HG02588 (cell line): ENCODE measurements at regions not wholly inside any gene's neighbourhood (a gene's known extent, or its start where the extent isn't known, plus 50 kb on each side); places are given as distances from the start of the nearest gene placed in this dataset.
A peak's percentile ranks its signal among the peaks of the same experiment; 100 is the strongest.
"Not testable (repeated sequence)": the region's sequence is repeated elsewhere in the genome, so short reads cannot be mapped to it uniquely, and the experiment has no call there.

ENCODE experiments used
- ATAC-seq: cut with Tn5 transposase; IDR thresholded peaks from one replicate; pipeline ENCODE4 v1.9.1; 2021; ENCODE audit warnings: mild to moderate bottlenecking, moderate library complexity; ENCODE audit not compliant: unreplicated experiment

GRCh38 chr5:130957151-130957550, 207.9 kb downstream of the HINT1 start:
- no peak for ATAC-seq

DNA sequence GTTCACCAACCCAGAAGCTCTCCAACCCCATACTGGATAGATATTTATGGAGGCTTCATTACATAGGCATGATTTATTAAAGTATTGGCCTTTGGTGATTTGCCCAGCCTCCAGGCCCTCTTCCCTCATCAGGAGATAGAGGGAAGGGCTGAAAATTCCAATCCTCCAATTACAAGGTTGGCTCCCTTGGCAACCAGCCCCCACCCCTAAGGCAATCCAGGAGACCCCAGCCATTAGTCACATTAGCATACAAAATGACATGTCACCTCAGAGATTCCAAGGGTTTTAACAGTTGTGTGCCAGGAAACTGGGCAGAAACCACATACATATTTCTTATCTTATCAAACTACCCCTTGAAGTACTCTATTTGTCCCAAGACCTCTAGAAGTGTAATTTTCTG, 210.0 kb downstream of the HINT1 start:
- ATAC-seq = no peak

DNA sequence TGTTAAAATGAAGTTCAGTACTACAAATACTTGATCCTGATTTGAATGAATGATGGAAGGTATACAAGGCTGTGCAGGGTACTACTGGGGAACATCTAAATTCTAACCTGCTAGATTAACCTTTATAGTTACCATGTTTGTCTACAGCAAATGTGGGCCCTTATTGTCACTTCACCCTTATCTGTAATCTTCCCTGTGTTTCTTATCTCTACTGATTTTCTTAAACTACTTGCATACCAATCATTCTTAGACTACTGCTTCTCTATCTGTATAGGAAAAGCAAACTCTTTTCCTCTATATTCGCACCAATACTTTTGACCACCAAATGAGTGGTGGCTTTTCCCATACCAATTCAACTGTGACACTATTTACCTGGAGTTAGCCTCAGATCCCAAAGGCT, 210.7 kb downstream of the HINT1 start:
- ATAC-seq = no peak

- ATAC-seq = no peak
Measured at GRCh38 chr5:130939059-130939458, 226.0 kb downstream of the HINT1 start.

- ATAC-seq = no peak
Measured at GRCh38 chr5:130937046-130937445, 228.0 kb downstream of the HINT1 start.

DNA sequence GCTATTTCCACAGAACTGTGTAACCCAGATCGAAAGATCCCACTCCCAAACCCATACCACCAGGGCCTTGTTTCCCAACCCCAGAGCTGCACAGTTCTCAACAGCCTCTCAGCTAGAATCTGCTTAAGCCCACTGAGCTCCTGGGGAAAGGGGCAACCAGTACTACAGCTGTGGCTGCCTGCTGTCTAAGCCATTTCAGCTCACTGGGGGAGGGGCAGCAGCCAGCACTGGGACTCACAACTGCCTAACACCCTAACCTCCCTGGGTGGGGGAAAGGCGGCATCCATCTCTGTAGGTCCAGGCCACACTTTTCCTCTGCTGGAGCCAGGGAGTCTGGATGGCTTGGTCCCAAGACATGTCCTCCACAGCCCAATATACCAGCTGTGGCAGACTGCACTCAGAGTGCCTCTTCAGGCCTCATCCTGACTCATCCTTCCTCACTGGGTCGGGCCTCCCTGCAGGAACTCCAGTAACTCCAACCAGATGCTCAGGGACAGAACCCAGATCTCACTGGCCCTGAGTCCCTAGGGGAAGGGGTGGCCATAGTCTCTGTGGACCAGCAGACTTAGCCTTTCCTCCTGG, 241.4 kb downstream of the HINT1 start:
- ATAC-seq = no peak

GRCh38 chr5:130912088-130912487, 253.0 kb downstream of the HINT1 start:
- ATAC-seq = no peak

GRCh38 chr5:130908186-130908585, 256.9 kb downstream of the HINT1 start:
- no peak for ATAC-seq

- not testable (repeated sequence) for ATAC-seq
Measured at GRCh38 chr5:130897537-130898195, 267.4 kb downstream of the HINT1 start.

DNA sequence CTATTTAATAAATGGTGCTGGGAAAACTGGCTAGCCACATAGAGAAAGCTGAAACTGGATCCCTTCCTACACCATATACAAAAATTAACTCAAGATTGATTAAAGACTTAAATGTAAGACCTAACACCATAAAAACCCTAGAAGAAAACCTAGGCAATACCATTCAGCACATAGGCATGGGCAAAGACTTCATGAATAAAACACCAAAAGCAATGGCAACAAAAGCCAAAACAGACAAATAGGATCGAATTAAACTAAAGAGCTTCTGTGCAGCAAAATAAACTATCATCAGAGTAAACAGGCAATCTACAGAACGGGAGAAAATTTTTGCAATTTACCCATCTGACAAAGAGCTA, 267.9 kb downstream of the HINT1 start:
- not testable (repeated sequence) for ATAC-seq

DNA sequence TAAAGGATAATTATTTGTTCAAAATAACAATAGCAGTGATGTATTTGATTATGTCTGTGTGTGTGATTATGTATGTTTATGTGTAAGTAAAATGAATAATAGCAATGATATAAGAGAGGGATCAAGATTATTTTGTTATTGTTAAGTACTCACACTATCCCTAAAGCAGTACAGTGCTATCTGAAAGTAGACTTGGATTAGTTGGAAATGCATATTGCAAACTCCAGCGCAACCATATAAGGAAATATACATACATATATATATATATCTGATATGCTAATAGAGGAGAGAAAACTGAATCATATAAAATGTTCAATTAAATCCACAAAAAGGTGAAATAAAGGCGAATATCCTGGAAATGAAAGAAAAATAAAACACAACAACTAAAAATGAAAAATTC, 268.4 kb downstream of the HINT1 start:
- no peak for ATAC-seq

- ATAC-seq = no peak
Measured at GRCh38 chr5:130893006-130893405, 272.1 kb downstream of the HINT1 start.

DNA sequence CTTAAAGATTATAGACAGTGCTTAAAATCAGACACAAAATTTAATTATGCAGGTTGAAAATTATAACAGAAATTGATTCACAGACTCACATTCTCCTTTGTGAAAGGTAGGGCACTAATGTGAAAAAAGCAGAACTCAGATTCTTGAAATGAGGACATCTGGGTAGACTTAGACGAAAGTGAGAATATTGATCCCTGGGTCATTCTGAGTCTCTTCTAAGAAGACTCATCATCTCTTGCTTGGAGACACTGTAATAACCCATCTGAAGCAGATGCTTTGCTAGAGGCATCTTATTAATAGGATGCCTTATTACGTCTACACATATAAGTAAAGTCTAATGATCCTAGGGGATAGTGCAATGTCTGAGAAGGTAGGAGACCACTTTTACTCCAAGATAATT, 274.4 kb downstream of the HINT1 start:
- ATAC-seq = no peak

- ATAC-seq = no peak
Measured at GRCh38 chr5:130885691-130886090, 279.4 kb downstream of the HINT1 start.

- ATAC-seq = no peak
Measured at GRCh38 chr5:130885027-130885426, 280.0 kb downstream of the HINT1 start.

- no peak for ATAC-seq
Measured at GRCh38 chr5:130884023-130884422, 281.0 kb downstream of the HINT1 start.

DNA sequence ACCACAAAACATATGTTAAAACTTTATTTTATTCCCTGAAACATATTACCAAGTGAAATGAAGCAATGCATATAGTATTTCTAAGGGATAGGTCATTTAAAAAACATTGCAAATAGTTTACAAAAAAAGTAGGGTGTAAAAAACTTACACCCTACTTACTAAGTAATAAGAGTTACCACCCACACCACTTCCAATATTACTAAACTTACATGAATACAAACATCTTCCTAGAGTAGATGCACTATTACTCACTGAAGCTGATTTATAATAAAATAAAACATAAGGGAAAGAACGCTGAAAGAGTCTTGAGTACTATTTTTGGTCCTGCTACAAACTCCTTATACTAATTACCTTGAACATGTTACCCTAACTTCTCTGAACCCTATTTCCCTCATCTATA, 289.4 kb downstream of the HINT1 start:
- no peak for ATAC-seq

DNA sequence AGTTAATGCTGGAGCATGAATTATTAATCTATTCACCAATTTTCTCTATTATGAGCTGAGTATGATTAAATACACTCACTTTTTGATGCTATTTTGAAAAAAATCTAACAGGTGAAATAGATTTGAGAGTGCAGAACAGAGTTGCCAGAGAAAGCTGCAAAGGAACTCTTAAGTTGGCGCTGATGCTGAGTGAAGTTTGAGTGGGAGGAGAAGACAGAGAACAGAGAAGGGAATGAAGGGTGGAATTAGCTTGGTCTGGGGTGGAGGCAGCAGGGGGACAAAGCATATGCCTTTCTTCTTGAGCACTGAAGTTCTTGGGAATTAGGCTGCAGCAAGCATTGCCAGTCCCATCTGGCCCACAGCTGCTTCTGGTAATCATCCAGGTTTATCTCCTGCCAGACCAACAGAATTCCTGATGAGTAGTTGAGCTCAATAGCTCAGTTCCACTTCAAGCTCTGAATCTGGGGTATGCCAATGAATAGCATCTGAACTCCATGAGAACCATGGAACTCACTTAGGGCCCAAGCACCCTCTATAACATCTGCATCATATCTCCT, 290.1 kb downstream of the HINT1 start:
- no peak for ATAC-seq

GRCh38 chr5:130871346-130872086, 293.5 kb downstream of the HINT1 start:
- peak; percentile 77 for ATAC-seq

DNA sequence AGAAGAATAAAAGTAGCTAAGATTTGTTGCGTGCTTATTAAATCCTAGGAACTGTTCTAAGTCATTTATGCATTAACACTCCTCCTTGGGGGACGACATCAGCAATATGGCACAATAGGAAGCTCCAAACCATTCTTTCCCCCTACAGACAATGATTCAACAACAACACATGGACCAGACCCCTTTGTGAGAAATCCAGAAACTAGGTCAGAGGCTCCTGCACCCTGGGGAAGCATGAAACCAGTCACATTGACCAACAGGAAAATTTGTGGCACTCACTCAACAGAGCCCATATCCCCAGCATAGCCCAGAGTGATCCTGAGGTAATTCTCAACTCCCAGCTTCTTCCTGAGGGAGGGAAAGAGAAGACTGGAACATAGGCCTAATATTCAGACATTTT, 294.4 kb downstream of the HINT1 start:
- ATAC-seq = no peak

GRCh38 chr5:130868186-130868840, 296.7 kb downstream of the HINT1 start:
- ATAC-seq = no peak
